Ishikawa (cell line): ENCODE measurements at regions not wholly inside any gene's neighbourhood (a gene's known extent, or its start where the extent isn't known, plus 50 kb on each side); places are given as distances from the start of the nearest gene placed in this dataset.

Experiments used
- EP300 ChIP-seq: IDR thresholded peaks from 2 replicates; pipeline ENCODE4 v1.6.1; 2012; ENCODE audit warnings: borderline replicate concordance
- FOXM1 ChIP-seq: IDR thresholded peaks from 2 replicates; pipeline ENCODE4 v1.6.1; 2012; ENCODE audit warnings: low read depth, borderline replicate concordance
- MAX ChIP-seq: IDR thresholded peaks from 2 replicates; pipeline ENCODE4 v1.6.1; 2012
- RAD21 ChIP-seq: IDR thresholded peaks from 2 replicates; pipeline ENCODE4 v1.6.1; 2012; ENCODE audit warnings: low read depth
- TAF1 ChIP-seq: IDR thresholded peaks from 2 replicates; pipeline ENCODE4 v1.6.1; 2012; ENCODE audit warnings: low read depth, mild to moderate bottlenecking
- TEAD4 ChIP-seq: IDR thresholded peaks from 2 replicates; pipeline ENCODE4 v1.6.1; 2012
- YY1 ChIP-seq: IDR thresholded peaks from 2 replicates; pipeline ENCODE4 v1.6.1; 2012; ENCODE audit warnings: low read depth

DNA sequence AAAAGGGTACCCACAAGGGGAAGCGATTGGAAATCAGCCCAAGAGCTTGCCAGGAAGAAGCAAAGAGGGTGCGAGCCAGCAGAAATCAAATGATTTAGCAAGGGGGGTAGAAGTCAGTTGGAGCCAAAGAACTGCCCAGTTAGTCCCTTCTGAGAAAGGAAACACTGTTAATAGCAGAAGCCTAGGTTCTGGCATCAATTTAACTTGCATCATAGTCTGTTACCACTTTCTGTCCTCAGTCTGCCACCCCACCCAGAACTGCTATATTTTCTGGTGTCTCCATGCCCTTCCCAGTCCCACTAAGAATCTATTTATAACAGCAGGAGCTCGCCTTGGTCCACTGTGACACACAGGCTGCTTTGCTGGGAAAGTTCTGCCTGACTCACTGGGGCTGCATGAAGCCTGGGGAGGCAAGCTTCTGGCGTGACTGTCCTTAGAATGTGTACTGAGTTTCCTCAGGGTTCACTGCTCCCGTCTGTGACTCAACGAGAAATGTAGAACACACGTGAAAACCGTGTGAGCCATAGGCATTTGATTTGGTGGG is 157.8 kb upstream of the TTC29 start:
- TF ChIP-seq TEAD4, result no peak
- no peak for TF ChIP-seq EP300
- TF ChIP-seq MAX, result no peak
- TF ChIP-seq FOXM1, result no peak
- TF ChIP-seq RAD21, result no peak
- no peak for TF ChIP-seq TAF1
- TF ChIP-seq YY1, result no peak
